HCT116 (cell line): ENCODE measurements at regions not wholly inside any gene's neighbourhood (a gene's known extent, or its start where the extent isn't known, plus 50 kb on each side); places are given as distances from the start of the nearest gene placed in this dataset.
A peak's percentile ranks its signal among the peaks of the same experiment; 100 is the strongest.

ENCODE experiments used
- ATAC-seq: fragments of 200-7000 bp; cut with Tn5 transposase; 2 replicates; pipeline ENCODE4 v1.9.1; 2020; ENCODE audit warnings: mild to moderate bottlenecking, moderate library complexity
- BruUV-seq: library from RNA; stranded (reverse); fragments of 400-500 nt; replicated peaks from 2 replicates; lab custom pipeline; 2021; lab: Mats Ljungman, UMichigan
- CTCF ChIA-PET: fragments of 300-600 bp; sonication (Branson Sonifier 250); formaldehyde crosslinking; loops from one replicate; lab custom pipeline; 2021; ENCODE audit warnings: antibody characterized with exemption; lab: Charles Lee
- POLR2A ChIA-PET: fragments of 300-600, 350-600 bp; sonication (Branson Sonifier 250); formaldehyde crosslinking; loops from one replicate; lab custom pipeline; 2021; ENCODE audit warnings: antibody characterized with exemption; lab: Charles Lee
- RAD21 ChIA-PET, 2 experiments: fragments of 300-600 bp; sonication (Branson Sonifier 250); formaldehyde crosslinking; loops; one replicate each; lab custom pipeline; 2023; ENCODE audit warnings: low total read pairs in 2 of 2; ENCODE audit not compliant: uncharacterized antibody in 2 of 2, unreplicated experiment in 2 of 2, low non-redundant PET in 1 of 2; lab: Charles Lee
- DNase-seq: peaks from one replicate; pipeline ENCODE4 v3.0.0-alpha.2; 2010; ENCODE audit warnings: low read depth, low spot score
- H2AFZ ChIP-seq: fragments of 200-600 bp; shearing (Covaris generic), sonication (generic); 2 replicates; pipeline ENCODE4 v1.6.1; 2017; ENCODE audit warnings: low read depth, mixed run types, mixed read lengths, antibody characterized with exemption, low read length; ENCODE audit not compliant: poor library complexity, severe bottlenecking
- H3K27ac ChIP-seq: 2 replicates; pipeline ENCODE4 v1.5.1; 2012; ENCODE audit warnings: low read depth, low read length
- H3K27me3 ChIP-seq: fragments of 200-600 bp; sonication (generic); 2 replicates; pipeline ENCODE4 v1.6.1; 2016; ENCODE audit warnings: mixed run types, low read length, mixed read lengths; ENCODE audit not compliant: insufficient read depth
- H3K36me3 ChIP-seq, 2 experiments: fragments of 200-500 bp in 1 of 2; fragments of 200-600 bp in 1 of 2; sonication (Bioruptor generic) in 1 of 2; sonication (generic) in 1 of 2; 2 replicates each; pipeline versions ENCODE4 v1.5.1 to v1.6.1; 2014 to 2016; ENCODE audit warnings: low read length in 2 of 2, inconsistent platforms in 1 of 2, mixed read lengths in 1 of 2, mixed run types in 1 of 2; ENCODE audit not compliant: insufficient read depth in 2 of 2, control insufficient read depth in 1 of 2
- H3K4me1 ChIP-seq, 2 experiments: fragments of 200-600 bp in 1 of 2; sonication (generic) in 1 of 2; 2 replicates each; pipeline versions ENCODE4 v1.5.1 to v1.6.1; 2012 to 2017; ENCODE audit warnings: low read length in 2 of 2, inconsistent platforms in 1 of 2, mild to moderate bottlenecking in 1 of 2, mixed read lengths in 1 of 2, mixed run types in 1 of 2, moderate library complexity in 1 of 2; ENCODE audit not compliant: insufficient read depth in 2 of 2, control insufficient read depth in 1 of 2
- H3K4me2 ChIP-seq: fragments of 200-600 bp; sonication (generic); 2 replicates; pipeline ENCODE4 v1.6.1; 2017; ENCODE audit warnings: mixed run types, low read length, mixed read lengths
- H3K4me3 ChIP-seq, 2 experiments: fragments of 200-600 bp in 1 of 2; sonication (generic) in 1 of 2; replicated peaks in 1 of 2; 2 replicates each; pipeline ENCODE4 v1.5.1; 2011 to 2016; ENCODE audit warnings: low read length in 2 of 2, control low read depth in 1 of 2, low read depth in 1 of 2, mild to moderate bottlenecking in 1 of 2, mixed read lengths in 1 of 2, mixed run types in 1 of 2
- H3K79me2 ChIP-seq: fragments of 200-600 bp; sonication (generic); 2 replicates; pipeline ENCODE4 v1.6.1; 2017; ENCODE audit warnings: mild to moderate bottlenecking, mixed run types, low read length, moderate library complexity, mixed read lengths; ENCODE audit not compliant: insufficient read depth
- H3K9ac ChIP-seq: fragments of 200-600 bp; sonication (generic); 2 replicates; pipeline ENCODE4 v1.6.1; 2016; ENCODE audit warnings: low read length, mixed read lengths
- H3K9me2 ChIP-seq: fragments of 200-600 bp; sonication (generic), shearing (Covaris generic); 2 replicates; pipeline ENCODE4 v1.6.1; 2017; ENCODE audit warnings: mixed run types, mild to moderate bottlenecking, moderate library complexity; ENCODE audit not compliant: insufficient read depth
- H3K9me3 ChIP-seq, 2 experiments: fragments of 200-500 bp in 1 of 2; fragments of 200-600 bp in 1 of 2; sonication (Bioruptor generic) in 1 of 2; sonication (generic) in 1 of 2; 2 replicates each; pipeline ENCODE4 v1.6.1; 2014 to 2017; ENCODE audit warnings: low read length in 2 of 2, mixed read lengths in 2 of 2, inconsistent platforms in 1 of 2, low read depth in 1 of 2, mild to moderate bottlenecking in 1 of 2, mixed run types in 1 of 2, moderate library complexity in 1 of 2; ENCODE audit not compliant: control insufficient read depth in 1 of 2, insufficient read depth in 1 of 2
- H4K20me1 ChIP-seq: fragments of 200-600 bp; sonication (generic), shearing (Covaris generic); 2 replicates; pipeline ENCODE4 v1.6.1; 2017; ENCODE audit warnings: mixed run types, mild to moderate bottlenecking, moderate library complexity; ENCODE audit not compliant: insufficient read depth
- CBX3 ChIP-seq: IDR thresholded peaks from 2 replicates; pipeline ENCODE4 v1.6.1; 2012; ENCODE audit warnings: low read depth
- CEBPB ChIP-seq: IDR thresholded peaks from 2 replicates; pipeline ENCODE4 v1.6.1; 2012; ENCODE audit warnings: low read depth
- ELF1 ChIP-seq: IDR thresholded peaks from 2 replicates; pipeline ENCODE4 v1.6.1; 2012; ENCODE audit warnings: low read depth, borderline replicate concordance
- EZH2 ChIP-seq: fragments of 200-600 bp; sonication (generic); IDR thresholded peaks from 2 replicates; pipeline ENCODE4 v1.6.1; 2017; ENCODE audit warnings: antibody characterized with exemption, mixed run types
- EZH2phosphoT487 ChIP-seq: fragments of 200-600 bp; IDR thresholded peaks from 2 replicates; pipeline ENCODE4 v1.6.1; 2018; ENCODE audit warnings: antibody characterized with exemption, borderline replicate concordance
- FOSL1 ChIP-seq: IDR thresholded peaks from 2 replicates; pipeline ENCODE4 v1.6.1; 2012; ENCODE audit warnings: low read depth
- JUND ChIP-seq: IDR thresholded peaks from 2 replicates; pipeline ENCODE4 v1.6.1; 2012
- POLR2AphosphoS5 ChIP-seq: IDR thresholded peaks from 2 replicates; pipeline ENCODE4 v1.6.1; 2011; ENCODE audit warnings: mild to moderate bottlenecking, low read depth, low read length, moderate library complexity
- SRF ChIP-seq: IDR thresholded peaks from 2 replicates; pipeline ENCODE4 v1.6.1; 2012; ENCODE audit warnings: low read depth
- TCF7L2 ChIP-seq: IDR thresholded peaks from 2 replicates; pipeline ENCODE4 v1.7.0; 2011; ENCODE audit warnings: borderline replicate concordance, inconsistent platforms; ENCODE audit not compliant: insufficient read depth, insufficient read length; ENCODE audit errors: extremely low read depth
- YY1 ChIP-seq: IDR thresholded peaks from 2 replicates; pipeline ENCODE4 v1.6.1; 2011; ENCODE audit warnings: low read length, low read depth, moderate library complexity, mild to moderate bottlenecking; ENCODE audit not compliant: insufficient replicate concordance; ENCODE audit errors: extremely low read depth
- ZFX ChIP-seq: fragments of 450-650 bp; IDR thresholded peaks from 2 replicates; pipeline ENCODE4 v1.6.1; 2017
- ZNF274 ChIP-seq: fragments of 200-500 bp; sonication (Bioruptor generic); IDR thresholded peaks from 2 replicates; pipeline ENCODE4 v1.6.1; 2014; ENCODE audit warnings: mild to moderate bottlenecking, low read depth, low read length, inconsistent platforms
- intact Hi-C: fragments of 100-400 bp; cut with micrococcal nuclease; formaldehyde crosslinking; loops from 2 replicates; pipeline ENCODE4 v1.10.0; 2022
- TF ChIP-seq, protein P1 (sequence below): IDR thresholded peaks from 2 replicates; pipeline ENCODE4 v1.6.1; 2012; ENCODE audit warnings: low read depth
- TF ChIP-seq, protein P2 (sequence below): IDR thresholded peaks from 2 replicates; pipeline ENCODE4 v1.6.1; 2012
- TF ChIP-seq, protein P3 (sequence below), 3 experiments: fragments of 200-600 bp in 1 of 3; sonication (generic) in 1 of 3; IDR thresholded peaks in 2 of 3; conservative IDR thresholded peaks in 1 of 3; 2 replicates each; pipeline ENCODE4 v1.5.1; 2012 to 2017; ENCODE audit warnings: low read depth in 2 of 3, low read length in 2 of 3, antibody characterized with exemption in 1 of 3, borderline replicate concordance in 1 of 3, control low read depth in 1 of 3, mild to moderate bottlenecking in 1 of 3, mixed read lengths in 1 of 3, mixed run types in 1 of 3, moderate library complexity in 1 of 3; ENCODE audit not compliant: insufficient read depth in 1 of 3
- TF ChIP-seq, protein P4 (sequence below): IDR thresholded peaks from 2 replicates; pipeline ENCODE4 v1.6.1; 2012

DNA sequence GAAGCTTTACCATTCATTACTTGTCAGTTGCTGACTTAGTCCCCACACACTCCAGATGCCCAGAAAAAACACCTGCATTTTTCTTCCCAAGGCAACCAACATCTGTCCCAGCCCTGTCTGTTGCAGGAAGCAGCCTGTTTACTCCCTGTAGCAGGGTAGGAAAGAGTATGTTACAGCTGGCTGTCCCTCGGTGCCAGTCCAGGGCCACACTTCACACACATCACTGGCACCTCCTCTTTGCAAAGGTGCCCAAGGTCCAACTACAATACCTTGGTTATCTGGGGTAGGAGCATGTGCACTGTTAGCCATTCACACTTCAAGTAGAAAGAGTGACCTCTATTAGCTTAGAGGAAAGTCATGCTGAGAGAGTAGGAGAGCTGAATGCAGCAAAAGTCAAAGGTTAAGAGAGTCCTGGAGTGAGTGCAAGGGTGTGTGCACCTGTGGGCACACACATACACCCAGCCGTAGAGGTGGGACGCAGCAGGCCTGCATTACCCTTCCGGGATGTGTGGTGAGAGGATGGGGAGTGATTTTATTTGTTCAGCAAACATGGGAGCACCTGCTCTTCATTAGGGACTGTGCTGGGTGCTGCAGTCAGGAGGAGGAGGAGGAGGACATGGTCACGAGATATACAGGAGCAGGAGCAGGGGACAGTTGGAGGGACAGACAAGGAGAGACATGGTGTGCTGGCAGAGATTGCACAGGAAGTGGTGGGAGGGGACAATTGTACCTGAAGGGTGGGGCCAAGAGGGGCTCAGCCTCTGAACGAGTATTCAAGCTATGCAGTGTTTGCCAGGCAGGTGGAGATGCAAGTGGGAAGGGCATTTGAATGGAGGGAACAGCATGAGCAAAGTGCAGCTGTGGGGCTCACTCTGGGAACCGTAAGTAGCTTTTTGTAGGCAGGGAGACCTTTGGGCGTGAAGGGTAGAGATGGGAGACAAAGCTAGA is 69.8 kb downstream of the TSN start:
- no peaks in the 10 kb centered on the region for H3K36me3 ChIP-seq
- H3K9me2 ChIP-seq = no peaks in the 10 kb centered on the region
- no peak overlapping the region for H3K27ac ChIP-seq
- ChIA-PET RAD21 (no interaction called here), CTCF (interaction anchor here (1.3 to 1.5 kb wide), 2 partner anchors 14 to 72 kb away, joined by 4 read pairs; no protein-coding TSS in a partner anchor), POLR2A (no interaction called here)
- ATAC-seq (0 out of 2 replicates have a peak, but pooled peaks have one; percentile 36), DNase-seq (no peak)
- no TSS peak for BruUV-seq
- H3K4me3 ChIP-seq = no peak overlapping the region
- no peak overlapping the region for H2AFZ ChIP-seq
- no peaks in the 10 kb centered on the region for H4K20me1 ChIP-seq
- intact Hi-C loops = no loop called here
- H3K9me3 ChIP-seq = no peaks in the 10 kb centered on the region
- H3K79me2 ChIP-seq = no peaks in the 10 kb centered on the region
- H3K4me2 ChIP-seq = no peak overlapping the region
- H3K4me1 ChIP-seq = no peaks in the 10 kb centered on the region
- no peak overlapping the region for H3K9ac ChIP-seq
- H3K27me3 ChIP-seq = peaks cover 10% of the 10 kb centered on the region
- TF ChIP-seq SRF (no peak), POLR2AphosphoS5 (no peak), ZNF274 (no peak), EZH2 (no peak), ELF1 (no peak), FOSL1 (no peak), YY1 (no peak), CBX3 (no peak), EZH2phosphoT487 (no peak), JUND (no peak), CEBPB (no peak), TCF7L2 (no peak), ZFX (no peak)
- TF ChIP-seq, protein P1, sequence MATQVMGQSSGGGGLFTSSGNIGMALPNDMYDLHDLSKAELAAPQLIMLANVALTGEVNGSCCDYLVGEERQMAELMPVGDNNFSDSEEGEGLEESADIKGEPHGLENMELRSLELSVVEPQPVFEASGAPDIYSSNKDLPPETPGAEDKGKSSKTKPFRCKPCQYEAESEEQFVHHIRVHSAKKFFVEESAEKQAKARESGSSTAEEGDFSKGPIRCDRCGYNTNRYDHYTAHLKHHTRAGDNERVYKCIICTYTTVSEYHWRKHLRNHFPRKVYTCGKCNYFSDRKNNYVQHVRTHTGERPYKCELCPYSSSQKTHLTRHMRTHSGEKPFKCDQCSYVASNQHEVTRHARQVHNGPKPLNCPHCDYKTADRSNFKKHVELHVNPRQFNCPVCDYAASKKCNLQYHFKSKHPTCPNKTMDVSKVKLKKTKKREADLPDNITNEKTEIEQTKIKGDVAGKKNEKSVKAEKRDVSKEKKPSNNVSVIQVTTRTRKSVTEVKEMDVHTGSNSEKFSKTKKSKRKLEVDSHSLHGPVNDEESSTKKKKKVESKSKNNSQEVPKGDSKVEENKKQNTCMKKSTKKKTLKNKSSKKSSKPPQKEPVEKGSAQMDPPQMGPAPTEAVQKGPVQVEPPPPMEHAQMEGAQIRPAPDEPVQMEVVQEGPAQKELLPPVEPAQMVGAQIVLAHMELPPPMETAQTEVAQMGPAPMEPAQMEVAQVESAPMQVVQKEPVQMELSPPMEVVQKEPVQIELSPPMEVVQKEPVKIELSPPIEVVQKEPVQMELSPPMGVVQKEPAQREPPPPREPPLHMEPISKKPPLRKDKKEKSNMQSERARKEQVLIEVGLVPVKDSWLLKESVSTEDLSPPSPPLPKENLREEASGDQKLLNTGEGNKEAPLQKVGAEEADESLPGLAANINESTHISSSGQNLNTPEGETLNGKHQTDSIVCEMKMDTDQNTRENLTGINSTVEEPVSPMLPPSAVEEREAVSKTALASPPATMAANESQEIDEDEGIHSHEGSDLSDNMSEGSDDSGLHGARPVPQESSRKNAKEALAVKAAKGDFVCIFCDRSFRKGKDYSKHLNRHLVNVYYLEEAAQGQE = no peak
- TF ChIP-seq, protein P2, sequence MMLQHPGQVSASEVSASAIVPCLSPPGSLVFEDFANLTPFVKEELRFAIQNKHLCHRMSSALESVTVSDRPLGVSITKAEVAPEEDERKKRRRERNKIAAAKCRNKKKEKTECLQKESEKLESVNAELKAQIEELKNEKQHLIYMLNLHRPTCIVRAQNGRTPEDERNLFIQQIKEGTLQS = no peak
- TF ChIP-seq, protein P3, sequence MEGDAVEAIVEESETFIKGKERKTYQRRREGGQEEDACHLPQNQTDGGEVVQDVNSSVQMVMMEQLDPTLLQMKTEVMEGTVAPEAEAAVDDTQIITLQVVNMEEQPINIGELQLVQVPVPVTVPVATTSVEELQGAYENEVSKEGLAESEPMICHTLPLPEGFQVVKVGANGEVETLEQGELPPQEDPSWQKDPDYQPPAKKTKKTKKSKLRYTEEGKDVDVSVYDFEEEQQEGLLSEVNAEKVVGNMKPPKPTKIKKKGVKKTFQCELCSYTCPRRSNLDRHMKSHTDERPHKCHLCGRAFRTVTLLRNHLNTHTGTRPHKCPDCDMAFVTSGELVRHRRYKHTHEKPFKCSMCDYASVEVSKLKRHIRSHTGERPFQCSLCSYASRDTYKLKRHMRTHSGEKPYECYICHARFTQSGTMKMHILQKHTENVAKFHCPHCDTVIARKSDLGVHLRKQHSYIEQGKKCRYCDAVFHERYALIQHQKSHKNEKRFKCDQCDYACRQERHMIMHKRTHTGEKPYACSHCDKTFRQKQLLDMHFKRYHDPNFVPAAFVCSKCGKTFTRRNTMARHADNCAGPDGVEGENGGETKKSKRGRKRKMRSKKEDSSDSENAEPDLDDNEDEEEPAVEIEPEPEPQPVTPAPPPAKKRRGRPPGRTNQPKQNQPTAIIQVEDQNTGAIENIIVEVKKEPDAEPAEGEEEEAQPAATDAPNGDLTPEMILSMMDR (IDR thresholded peaks at IDR 0.05 in 2 of 3, conservative IDR thresholded peaks at IDR 0.05 in 1 of 3; ENCODE audit: borderline replicate concordance in 1 of 3, insufficient read depth in 1 of 3, low read depth in 2 of 3, low read length in 2 of 3) = no peak
- TF ChIP-seq, protein P4, sequence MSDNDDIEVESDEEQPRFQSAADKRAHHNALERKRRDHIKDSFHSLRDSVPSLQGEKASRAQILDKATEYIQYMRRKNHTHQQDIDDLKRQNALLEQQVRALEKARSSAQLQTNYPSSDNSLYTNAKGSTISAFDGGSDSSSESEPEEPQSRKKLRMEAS = no peak
